Panc1 (cell line): ENCODE measurements at regions not wholly inside any gene's neighbourhood (a gene's known extent, or its start where the extent isn't known, plus 50 kb on each side); places are given as distances from the start of the nearest gene placed in this dataset.

Source experiments
- POLR2AphosphoS5 ChIP-seq: IDR thresholded peaks from 2 replicates; pipeline ENCODE4 v1.6.1; 2012; ENCODE audit warnings: mild to moderate bottlenecking, low read depth, low read length, moderate library complexity
- SIN3A ChIP-seq: IDR thresholded peaks from 2 replicates; pipeline ENCODE4 v1.6.1; 2012; ENCODE audit warnings: low read depth, mild to moderate bottlenecking, low read length, moderate library complexity, borderline replicate concordance; ENCODE audit not compliant: insufficient read depth
- TF ChIP-seq, protein P1 (sequence below): fragments of 450-650 bp; IDR thresholded peaks from 2 replicates; pipeline ENCODE4 v1.5.1; 2017; ENCODE audit warnings: mild to moderate bottlenecking
- TF ChIP-seq, protein P2 (sequence below), 2 experiments: IDR thresholded peaks; 2 replicates each; pipeline ENCODE4 v1.6.1; 2011 to 2012; ENCODE audit warnings: low read depth in 2 of 2, control low read depth in 1 of 2, low read length in 1 of 2, mild to moderate bottlenecking in 1 of 2, moderate library complexity in 1 of 2; ENCODE audit not compliant: insufficient read depth in 1 of 2

DNA sequence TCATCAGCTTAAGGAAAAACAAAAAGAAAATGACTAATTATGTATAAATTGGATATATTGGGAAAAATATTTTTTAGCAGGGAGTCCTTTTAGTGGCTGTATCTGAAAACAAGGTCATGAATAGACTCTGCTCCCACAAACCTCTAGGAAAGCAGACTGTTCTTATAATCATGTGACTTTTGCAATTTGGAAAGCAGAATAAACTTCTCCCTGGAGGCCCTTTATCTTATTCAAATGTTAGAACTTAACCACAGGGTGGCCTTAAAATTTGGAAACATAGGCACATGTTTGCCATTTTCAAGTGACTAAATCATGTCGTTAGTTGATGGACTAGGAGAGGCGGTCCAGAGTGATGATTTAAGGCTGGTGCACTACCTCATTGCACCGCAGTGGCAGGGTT lies 196.6 kb upstream of the KRR1 start:
- TF ChIP-seq, protein P1, sequence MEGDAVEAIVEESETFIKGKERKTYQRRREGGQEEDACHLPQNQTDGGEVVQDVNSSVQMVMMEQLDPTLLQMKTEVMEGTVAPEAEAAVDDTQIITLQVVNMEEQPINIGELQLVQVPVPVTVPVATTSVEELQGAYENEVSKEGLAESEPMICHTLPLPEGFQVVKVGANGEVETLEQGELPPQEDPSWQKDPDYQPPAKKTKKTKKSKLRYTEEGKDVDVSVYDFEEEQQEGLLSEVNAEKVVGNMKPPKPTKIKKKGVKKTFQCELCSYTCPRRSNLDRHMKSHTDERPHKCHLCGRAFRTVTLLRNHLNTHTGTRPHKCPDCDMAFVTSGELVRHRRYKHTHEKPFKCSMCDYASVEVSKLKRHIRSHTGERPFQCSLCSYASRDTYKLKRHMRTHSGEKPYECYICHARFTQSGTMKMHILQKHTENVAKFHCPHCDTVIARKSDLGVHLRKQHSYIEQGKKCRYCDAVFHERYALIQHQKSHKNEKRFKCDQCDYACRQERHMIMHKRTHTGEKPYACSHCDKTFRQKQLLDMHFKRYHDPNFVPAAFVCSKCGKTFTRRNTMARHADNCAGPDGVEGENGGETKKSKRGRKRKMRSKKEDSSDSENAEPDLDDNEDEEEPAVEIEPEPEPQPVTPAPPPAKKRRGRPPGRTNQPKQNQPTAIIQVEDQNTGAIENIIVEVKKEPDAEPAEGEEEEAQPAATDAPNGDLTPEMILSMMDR: no peak
- no peak for TF ChIP-seq POLR2AphosphoS5
- TF ChIP-seq, protein P2, sequence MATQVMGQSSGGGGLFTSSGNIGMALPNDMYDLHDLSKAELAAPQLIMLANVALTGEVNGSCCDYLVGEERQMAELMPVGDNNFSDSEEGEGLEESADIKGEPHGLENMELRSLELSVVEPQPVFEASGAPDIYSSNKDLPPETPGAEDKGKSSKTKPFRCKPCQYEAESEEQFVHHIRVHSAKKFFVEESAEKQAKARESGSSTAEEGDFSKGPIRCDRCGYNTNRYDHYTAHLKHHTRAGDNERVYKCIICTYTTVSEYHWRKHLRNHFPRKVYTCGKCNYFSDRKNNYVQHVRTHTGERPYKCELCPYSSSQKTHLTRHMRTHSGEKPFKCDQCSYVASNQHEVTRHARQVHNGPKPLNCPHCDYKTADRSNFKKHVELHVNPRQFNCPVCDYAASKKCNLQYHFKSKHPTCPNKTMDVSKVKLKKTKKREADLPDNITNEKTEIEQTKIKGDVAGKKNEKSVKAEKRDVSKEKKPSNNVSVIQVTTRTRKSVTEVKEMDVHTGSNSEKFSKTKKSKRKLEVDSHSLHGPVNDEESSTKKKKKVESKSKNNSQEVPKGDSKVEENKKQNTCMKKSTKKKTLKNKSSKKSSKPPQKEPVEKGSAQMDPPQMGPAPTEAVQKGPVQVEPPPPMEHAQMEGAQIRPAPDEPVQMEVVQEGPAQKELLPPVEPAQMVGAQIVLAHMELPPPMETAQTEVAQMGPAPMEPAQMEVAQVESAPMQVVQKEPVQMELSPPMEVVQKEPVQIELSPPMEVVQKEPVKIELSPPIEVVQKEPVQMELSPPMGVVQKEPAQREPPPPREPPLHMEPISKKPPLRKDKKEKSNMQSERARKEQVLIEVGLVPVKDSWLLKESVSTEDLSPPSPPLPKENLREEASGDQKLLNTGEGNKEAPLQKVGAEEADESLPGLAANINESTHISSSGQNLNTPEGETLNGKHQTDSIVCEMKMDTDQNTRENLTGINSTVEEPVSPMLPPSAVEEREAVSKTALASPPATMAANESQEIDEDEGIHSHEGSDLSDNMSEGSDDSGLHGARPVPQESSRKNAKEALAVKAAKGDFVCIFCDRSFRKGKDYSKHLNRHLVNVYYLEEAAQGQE (IDR thresholded peaks at IDR 0.05; ENCODE audit: insufficient read depth in 1 of 2, low read depth in 2 of 2, low read length in 1 of 2): no peak
- TF ChIP-seq SIN3A: no peak
